H9 (cell line): ENCODE measurements at regions not wholly inside any gene's neighbourhood (a gene's known extent, or its start where the extent isn't known, plus 50 kb on each side); places are given as distances from the start of the nearest gene placed in this dataset.

Experiments used
- DNase-seq: peaks from one replicate; pipeline ENCODE4 v3.0.0-alpha.2; 2017
- H2AFZ ChIP-seq: one replicate; pipeline ENCODE4 v1.6.1; 2013; ENCODE audit warnings: mild to moderate bottlenecking, low read length, control low read depth, moderate library complexity
- H2AK5ac ChIP-seq: 2 replicates; pipeline ENCODE4 v1.6.1; 2013; ENCODE audit warnings: low read length, control low read depth, mixed read lengths; ENCODE audit not compliant: insufficient read length
- H2BK120ac ChIP-seq: one replicate; pipeline ENCODE4 v1.6.1; 2013; ENCODE audit warnings: low read depth, mild to moderate bottlenecking, low read length, control low read depth, inconsistent platforms; ENCODE audit not compliant: poor library complexity, severe bottlenecking
- H2BK12ac ChIP-seq: 2 replicates; pipeline ENCODE4 v1.6.1; 2013; ENCODE audit warnings: low read length, control low read depth, mixed read lengths, low read depth; ENCODE audit not compliant: insufficient read length
- H2BK15ac ChIP-seq: 2 replicates; pipeline ENCODE4 v1.6.1; 2013; ENCODE audit warnings: low read depth, low read length, control low read depth
- H2BK20ac ChIP-seq: one replicate; pipeline ENCODE4 v1.6.1; 2013; ENCODE audit warnings: low read depth, mild to moderate bottlenecking, low read length, control low read depth, inconsistent platforms; ENCODE audit not compliant: poor library complexity, severe bottlenecking
- H2BK5ac ChIP-seq: 2 replicates; pipeline ENCODE4 v1.6.1; 2013; ENCODE audit warnings: low read length, control low read depth, mixed read lengths; ENCODE audit not compliant: insufficient read length
- H3K14ac ChIP-seq: 2 replicates; pipeline ENCODE4 v1.6.1; 2013; ENCODE audit warnings: low read length, control low read depth; ENCODE audit not compliant: insufficient read depth
- H3K18ac ChIP-seq: 2 replicates; pipeline ENCODE4 v1.6.1; 2013; ENCODE audit warnings: low read depth, mild to moderate bottlenecking, mixed read lengths, low read length, control low read depth; ENCODE audit not compliant: insufficient read length
- H3K23ac ChIP-seq: 2 replicates; pipeline ENCODE4 v1.6.1; 2013; ENCODE audit warnings: low read length, control low read depth, mixed read lengths, low read depth; ENCODE audit not compliant: insufficient read length
- H3K23me2 ChIP-seq: 2 replicates; pipeline ENCODE4 v1.6.1; 2013; ENCODE audit warnings: low read depth, mild to moderate bottlenecking, mixed read lengths, low read length, control low read depth; ENCODE audit not compliant: insufficient read length, poor library complexity, severe bottlenecking
- H3K27ac ChIP-seq: 2 replicates; pipeline ENCODE4 v1.5.1; 2013; ENCODE audit warnings: low read length, control low read depth, mixed read lengths, low read depth; ENCODE audit not compliant: insufficient read length
- H3K27me3 ChIP-seq: 2 replicates; pipeline ENCODE4 v1.6.1; 2013; ENCODE audit warnings: low read length, control low read depth, inconsistent platforms; ENCODE audit not compliant: insufficient read depth
- H3K4ac ChIP-seq: 2 replicates; pipeline ENCODE4 v1.6.1; 2013; ENCODE audit warnings: low read depth, mild to moderate bottlenecking, control low read depth, inconsistent platforms, low read length, moderate library complexity
- H3K4me1 ChIP-seq: 2 replicates; pipeline ENCODE4 v1.6.1; 2013; ENCODE audit warnings: low read length, control low read depth, inconsistent platforms; ENCODE audit not compliant: insufficient read depth
- H3K4me2 ChIP-seq: 2 replicates; pipeline ENCODE4 v1.6.1; 2013; ENCODE audit warnings: low read length, control low read depth, mixed read lengths; ENCODE audit not compliant: insufficient read length, insufficient read depth
- H3K56ac ChIP-seq: 2 replicates; pipeline ENCODE4 v1.6.1; 2013; ENCODE audit warnings: low read depth, mild to moderate bottlenecking, mixed read lengths, low read length, control low read depth; ENCODE audit not compliant: insufficient read length
- H3K79me1 ChIP-seq: 2 replicates; pipeline ENCODE4 v1.6.1; 2013; ENCODE audit warnings: low read depth, mild to moderate bottlenecking, moderate library complexity, low read length, control low read depth, inconsistent platforms; ENCODE audit not compliant: insufficient read depth, poor library complexity, severe bottlenecking
- H3K79me2 ChIP-seq: 2 replicates; pipeline ENCODE4 v1.6.1; 2013; ENCODE audit warnings: low read length, control low read depth, inconsistent platforms; ENCODE audit not compliant: insufficient read depth
- H3K9ac ChIP-seq: 2 replicates; pipeline ENCODE4 v1.6.1; 2013; ENCODE audit warnings: low read length, control low read depth, mixed read lengths; ENCODE audit not compliant: insufficient read length; ENCODE audit errors: extremely low read depth
- H3K9me3 ChIP-seq: one replicate; pipeline ENCODE4 v1.6.1; 2013; ENCODE audit warnings: low read depth, low read length, inconsistent platforms; ENCODE audit not compliant: control insufficient read depth
- H3T11ph ChIP-seq: one replicate; pipeline ENCODE4 v1.6.1; 2013; ENCODE audit warnings: mild to moderate bottlenecking, low read length, control low read depth, inconsistent platforms
- H4K20me1 ChIP-seq: one replicate; pipeline ENCODE4 v1.6.1; 2013; ENCODE audit not compliant: control insufficient read depth, insufficient read length, insufficient read depth
- H4K5ac ChIP-seq: 2 replicates; pipeline ENCODE4 v1.6.1; 2013; ENCODE audit warnings: low read depth, mild to moderate bottlenecking, mixed read lengths, low read length, control low read depth; ENCODE audit not compliant: insufficient read length
- H4K8ac ChIP-seq: replicated peaks from 2 replicates; pipeline ENCODE4 v1.6.1; 2013; ENCODE audit warnings: low read length, control low read depth, mixed read lengths, low read depth; ENCODE audit not compliant: insufficient read length
- H4K91ac ChIP-seq: 2 replicates; pipeline ENCODE4 v1.6.1; 2013; ENCODE audit warnings: low read depth, mild to moderate bottlenecking, moderate library complexity, mixed read lengths, low read length, control low read depth; ENCODE audit not compliant: insufficient read length
- H3K27ac Mint-ChIP-seq, 3 experiments: 2 replicates in 2 of 3; 3 replicates in 1 of 3; pipeline ENCODE4 v1.8.0; 2020 to 2021; ENCODE audit warnings: mixed read lengths in 3 of 3, mild to moderate bottlenecking in 1 of 3, moderate library complexity in 1 of 3
- H3K27me3 Mint-ChIP-seq: 2 replicates; pipeline ENCODE4 v1.8.0; 2021; ENCODE audit warnings: low read depth, mild to moderate bottlenecking, moderate library complexity, mixed read lengths
- H3K36me3 Mint-ChIP-seq, 3 experiments: 2 replicates in 2 of 3; 3 replicates in 1 of 3; pipeline ENCODE4 v1.8.0; 2020 to 2021; ENCODE audit warnings: low read depth in 3 of 3, mixed read lengths in 3 of 3; ENCODE audit not compliant: insufficient read depth in 1 of 3
- H3K4me1 Mint-ChIP-seq, 2 experiments: 2 replicates each; pipeline ENCODE4 v1.8.0; 2020; ENCODE audit warnings: mixed read lengths in 2 of 2
- H3K4me3 Mint-ChIP-seq, 2 experiments: 2 replicates in 1 of 2; 3 replicates in 1 of 2; pipeline ENCODE4 v1.8.0; 2020 to 2021; ENCODE audit warnings: mild to moderate bottlenecking in 2 of 2, mixed read lengths in 2 of 2, moderate library complexity in 1 of 2
- H3K9me3 Mint-ChIP-seq, 2 experiments: 2 replicates in 1 of 2; 3 replicates in 1 of 2; pipeline ENCODE4 v1.8.0; 2020; ENCODE audit warnings: mild to moderate bottlenecking in 2 of 2, mixed read lengths in 2 of 2, moderate library complexity in 1 of 2
- CTCF ChIP-seq: fragments of 200-600 bp; sonication (generic); conservative IDR thresholded peaks from 3 replicates; pipeline ENCODE4 v1.8.0; 2021; ENCODE audit warnings: antibody characterized with exemption, mild to moderate bottlenecking
- WGBS: extraction: QIAGEN DNeasy Blood & Tissue Kit; methylation state at CpG from one replicate; pipeline ENCODE4 v1.1.7; 2013; ENCODE audit warnings: missing lambda C conversion rate, low lambda C conversion rate, mixed read lengths; ENCODE audit not compliant: insufficient read length; ENCODE audit errors: extremely low coverage; 5-methylcytosine and 5-hydroxymethylcytosine counted together

GRCh38 chr11:11078344-11079086 is 220.7 kb upstream of the ZBED5 start:
- H2AK5ac ChIP-seq = no peak overlapping the region
- no peaks in the 10 kb centered on the region for H3K79me2 ChIP-seq
- no peak overlapping the region for H2BK20ac ChIP-seq
- peaks cover 9% of the 10 kb centered on the region for H3K4me1 ChIP-seq
- Mint-ChIP-seq H3K36me3 (peaks cover 0 to 1% (median 0%) of the 10 kb centered on the region in 3 experiments; a peak in 1 of 7 replicates), H3K9me3 (no peaks in the 10 kb centered on the region), H3K4me3 (no peak overlapping the region), H3K4me1 (peaks cover 51 to 52% of the 10 kb centered on the region in 2 experiments), H3K27ac (no peak overlapping the region; a peak in 1 of 7 replicates), H3K27me3 (peaks cover 21% of the 10 kb centered on the region)
- H4K91ac ChIP-seq = no peak overlapping the region
- H3K9me3 ChIP-seq = no peaks in the 10 kb centered on the region
- no peak overlapping the region for H2BK5ac ChIP-seq
- no peak overlapping the region for H2BK12ac ChIP-seq
- H2BK15ac ChIP-seq = no peak overlapping the region
- H3K23me2 ChIP-seq = no peaks in the 10 kb centered on the region
- H3K18ac ChIP-seq = no peak overlapping the region
- no peaks in the 10 kb centered on the region for H4K20me1 ChIP-seq
- H3K14ac ChIP-seq = no peak overlapping the region
- H3K56ac ChIP-seq = no peak overlapping the region
- no peak overlapping the region for H3K27ac ChIP-seq
- H4K5ac ChIP-seq = no peak overlapping the region
- no peak overlapping the region for H3T11ph ChIP-seq
- no CpG with 5 or more reads among the region's 4 CpGs for WGBS
- peak; percentile 34; the same call in 2 of the 3 replicates for TF ChIP-seq CTCF
- no peaks in the 10 kb centered on the region for H3K27me3 ChIP-seq
- H3K9ac ChIP-seq = no peak overlapping the region
- no peak overlapping the region for H3K4ac ChIP-seq
- H4K8ac ChIP-seq = no peak overlapping the region
- no peak overlapping the region for H3K23ac ChIP-seq
- H3K4me2 ChIP-seq = no peak overlapping the region
- no peak overlapping the region for H2AFZ ChIP-seq
- no peaks in the 10 kb centered on the region for H3K79me1 ChIP-seq
- no peak for DNase-seq
- no peak overlapping the region for H2BK120ac ChIP-seq
